SK-N-SH treated with all-trans-retinoic acid at 6 μM for 48 hours (cell line): ENCODE measurements at regions not wholly inside any gene's neighbourhood (a gene's known extent, or its start where the extent isn't known, plus 50 kb on each side); places are given as distances from the start of the nearest gene placed in this dataset.

Experiments used
- ARNTL ChIP-seq: fragments of 450-650 bp; formaldehyde crosslinking; IDR thresholded peaks from 2 replicates; pipeline ENCODE4 v1.5.0; 2020; ENCODE audit warnings: low read depth, mild to moderate bottlenecking, moderate library complexity, borderline replicate concordance
- CREB5 ChIP-seq: fragments of 250-450 bp; sonication (Bioruptor Pico); IDR thresholded peaks from 2 replicates; pipeline ENCODE4 v1.5.1; 2020; ENCODE audit warnings: low read depth, mild to moderate bottlenecking, moderate library complexity
- OSR1 ChIP-seq: fragments of 250-450 bp; sonication (Bioruptor Pico); IDR thresholded peaks from 2 replicates; pipeline ENCODE4 v1.8.0; 2022; ENCODE audit warnings: moderate library complexity, mild to moderate bottlenecking, inconsistent platforms
- RARB ChIP-seq: fragments of 250-450 bp; sonication (Bioruptor Pico); IDR thresholded peaks from 2 replicates; pipeline ENCODE4 v1.8.0; 2021; ENCODE audit warnings: mild to moderate bottlenecking, moderate library complexity
- SNAI2 ChIP-seq: fragments of 250-450 bp; sonication (Bioruptor Pico); IDR thresholded peaks from 2 replicates; pipeline ENCODE4 v1.5.0; 2020; ENCODE audit warnings: mild to moderate bottlenecking, moderate library complexity
- ZFP3 ChIP-seq: fragments of 250-450 bp; sonication (Bioruptor Pico); IDR thresholded peaks from 2 replicates; pipeline ENCODE4 v1.5.0; 2020; ENCODE audit warnings: mild to moderate bottlenecking, moderate library complexity
- ZFP30 ChIP-seq: fragments of 450-650 bp; formaldehyde crosslinking; IDR thresholded peaks from 2 replicates; pipeline ENCODE4 v1.5.0; 2022; ENCODE audit warnings: mild to moderate bottlenecking, moderate library complexity
- TF ChIP-seq, protein P1 (sequence below): fragments of 250-450 bp; sonication (Bioruptor Pico); IDR thresholded peaks from 2 replicates; pipeline ENCODE4 v1.8.0; 2021; ENCODE audit warnings: low read depth, mild to moderate bottlenecking, moderate library complexity, borderline replicate concordance

- TF ChIP-seq ZFP3 (CRISPR knock-in tag) = no peak
- no peak for TF ChIP-seq ZFP30 (CRISPR knock-in tag)
- TF ChIP-seq, protein P1, sequence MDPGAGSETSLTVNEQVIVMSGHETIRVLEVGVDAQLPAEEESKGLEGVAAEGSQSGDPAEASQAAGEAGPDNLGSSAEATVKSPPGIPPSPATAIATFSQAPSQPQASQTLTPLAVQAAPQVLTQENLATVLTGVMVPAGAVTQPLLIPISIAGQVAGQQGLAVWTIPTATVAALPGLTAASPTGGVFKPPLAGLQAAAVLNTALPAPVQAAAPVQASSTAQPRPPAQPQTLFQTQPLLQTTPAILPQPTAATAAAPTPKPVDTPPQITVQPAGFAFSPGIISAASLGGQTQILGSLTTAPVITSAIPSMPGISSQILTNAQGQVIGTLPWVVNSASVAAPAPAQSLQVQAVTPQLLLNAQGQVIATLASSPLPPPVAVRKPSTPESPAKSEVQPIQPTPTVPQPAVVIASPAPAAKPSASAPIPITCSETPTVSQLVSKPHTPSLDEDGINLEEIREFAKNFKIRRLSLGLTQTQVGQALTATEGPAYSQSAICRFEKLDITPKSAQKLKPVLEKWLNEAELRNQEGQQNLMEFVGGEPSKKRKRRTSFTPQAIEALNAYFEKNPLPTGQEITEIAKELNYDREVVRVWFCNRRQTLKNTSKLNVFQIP = no peak
- no peak for TF ChIP-seq ARNTL (CRISPR knock-in tag)
- no peak for TF ChIP-seq RARB (CRISPR knock-in tag)
- TF ChIP-seq CREB5 (CRISPR knock-in tag) = no peak
- TF ChIP-seq SNAI2 (CRISPR knock-in tag) = no peak
- TF ChIP-seq OSR1 (CRISPR knock-in tag) = no peak
Measured at GRCh38 chr19:28482221-28482620, 730.7 kb downstream of the UQCRFS1 start.
